HG02610 (cell line): ENCODE measurements at regions not wholly inside any gene's neighbourhood (a gene's known extent, or its start where the extent isn't known, plus 50 kb on each side); places are given as distances from the start of the nearest gene placed in this dataset.

Source experiments
- ATAC-seq: cut with Tn5 transposase; IDR thresholded peaks from one replicate; pipeline ENCODE4 v1.9.1; 2021; ENCODE audit warnings: mild to moderate bottlenecking, moderate library complexity; ENCODE audit not compliant: unreplicated experiment

DNA sequence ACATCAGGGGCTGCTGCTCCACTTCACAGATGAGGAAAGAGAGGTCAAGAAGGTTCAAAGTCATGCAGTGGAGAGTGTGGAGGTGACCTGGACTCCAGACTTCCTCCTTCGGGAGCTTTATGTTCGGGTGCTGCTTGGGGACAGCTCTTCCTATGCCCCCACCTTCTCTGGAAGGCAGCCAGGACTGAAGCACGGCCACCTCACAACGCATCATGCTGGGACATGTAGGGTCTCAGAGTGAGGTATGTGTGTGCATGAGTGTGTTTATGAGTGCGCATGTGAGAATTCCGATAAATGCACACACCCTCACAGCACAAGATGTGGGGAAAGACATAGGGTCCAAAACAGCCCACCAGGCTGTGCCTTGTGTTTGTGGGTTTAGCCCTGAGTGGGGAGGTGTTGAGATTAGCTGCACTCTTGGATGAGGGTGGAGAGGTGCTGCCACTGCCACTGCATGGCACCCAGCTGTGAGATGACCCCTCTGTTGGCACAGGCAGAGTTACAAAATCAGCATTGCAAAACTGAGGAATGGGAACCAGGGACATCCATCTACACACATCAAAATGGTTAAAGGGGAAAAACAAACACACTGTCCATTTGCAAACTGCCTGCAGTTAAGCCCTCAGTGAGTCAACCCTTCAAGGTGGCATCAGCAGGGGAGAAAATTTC, 367.4 kb downstream of the SEC14L1 start:
- no peak for ATAC-seq

DNA sequence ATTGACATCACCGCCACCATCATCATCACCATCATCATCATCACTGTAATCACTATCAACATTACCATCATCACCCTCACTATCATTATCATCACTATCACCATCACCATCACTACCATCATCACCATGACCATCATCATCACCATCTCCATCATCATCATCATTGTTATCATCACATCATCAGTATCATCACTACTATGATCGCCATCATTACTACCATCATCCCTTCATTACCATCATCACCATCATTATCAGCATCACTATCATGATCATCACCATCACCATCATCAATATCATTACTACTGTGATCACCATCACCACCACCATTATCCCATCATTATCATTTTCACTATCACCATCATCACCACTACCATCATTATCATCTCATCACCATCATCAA, 368.3 kb downstream of the SEC14L1 start:
- ATAC-seq: no peak

DNA sequence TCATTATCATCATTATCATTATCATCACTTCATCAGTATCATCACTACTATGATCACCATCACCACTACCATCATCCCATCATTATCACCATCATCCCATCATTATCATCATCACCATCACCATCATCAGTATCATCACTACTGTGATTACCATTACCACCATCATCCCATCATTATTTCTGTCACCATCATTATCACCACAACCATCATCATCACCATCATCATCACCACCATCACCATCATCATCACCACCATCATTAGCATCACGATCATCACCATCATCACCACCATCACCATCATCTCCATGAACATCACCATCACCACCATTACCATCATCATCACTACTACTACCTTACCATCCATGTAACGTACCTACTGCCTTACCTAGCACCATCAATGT, 368.8 kb downstream of the SEC14L1 start:
- no peak for ATAC-seq

DNA sequence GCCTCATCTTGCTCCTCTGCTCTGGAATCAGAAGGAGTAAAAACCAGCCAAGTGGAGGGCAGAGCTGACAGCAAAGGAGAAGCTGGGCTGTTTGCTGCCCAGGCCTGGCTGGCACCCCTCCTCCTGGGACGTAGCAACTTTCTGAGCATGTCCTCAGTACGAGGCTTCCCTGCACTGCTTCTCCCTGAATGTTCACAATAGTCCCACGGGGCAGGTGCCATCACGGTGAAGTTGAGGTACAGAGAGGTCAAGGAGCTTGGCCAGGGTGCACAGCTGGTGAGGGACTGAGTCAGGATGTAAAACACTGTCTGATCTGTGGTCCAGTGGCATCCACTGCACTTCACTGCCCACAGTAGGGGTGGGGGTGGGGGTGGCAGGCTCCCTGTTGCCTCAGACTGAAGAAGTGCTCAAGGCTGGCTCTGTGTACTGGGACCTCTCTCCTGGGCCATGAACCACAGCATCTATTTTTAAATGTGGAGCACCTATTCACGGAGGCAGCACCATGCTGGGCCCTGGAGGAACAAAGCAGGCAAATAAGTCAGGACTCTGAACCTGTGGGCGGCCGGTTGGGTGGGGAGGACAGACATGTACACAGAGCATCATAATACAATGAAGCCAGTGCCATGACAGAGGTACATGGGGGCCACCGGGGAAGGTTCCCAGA, 369.5 kb downstream of the SEC14L1 start:
- ATAC-seq: no peak

DNA sequence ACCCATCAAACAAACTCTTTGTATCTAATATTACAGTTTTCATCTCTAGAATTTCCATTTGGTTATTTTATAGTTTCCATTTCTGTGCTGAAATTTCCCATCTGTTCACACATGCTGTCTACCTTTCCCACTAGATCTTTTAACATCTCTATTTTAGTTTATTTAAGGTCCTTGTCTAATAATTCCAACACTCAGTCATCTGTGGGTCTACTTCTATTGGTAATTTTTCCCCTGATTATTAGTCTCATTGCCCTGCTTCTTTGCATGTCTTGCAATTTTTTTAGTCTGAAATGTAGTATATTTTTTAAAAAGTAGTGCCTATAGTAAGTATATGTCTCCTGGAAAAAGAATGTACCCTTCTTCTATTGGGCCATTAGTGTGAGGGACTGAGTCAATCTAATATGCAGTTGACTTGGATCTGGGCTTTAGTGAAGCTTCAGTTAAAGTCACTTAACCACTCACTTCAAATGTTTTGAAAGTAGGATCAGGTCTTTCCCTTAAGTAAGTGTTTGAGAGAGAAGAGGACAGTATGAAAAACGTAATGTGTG, 370.8 kb downstream of the SEC14L1 start:
- no peak for ATAC-seq

DNA sequence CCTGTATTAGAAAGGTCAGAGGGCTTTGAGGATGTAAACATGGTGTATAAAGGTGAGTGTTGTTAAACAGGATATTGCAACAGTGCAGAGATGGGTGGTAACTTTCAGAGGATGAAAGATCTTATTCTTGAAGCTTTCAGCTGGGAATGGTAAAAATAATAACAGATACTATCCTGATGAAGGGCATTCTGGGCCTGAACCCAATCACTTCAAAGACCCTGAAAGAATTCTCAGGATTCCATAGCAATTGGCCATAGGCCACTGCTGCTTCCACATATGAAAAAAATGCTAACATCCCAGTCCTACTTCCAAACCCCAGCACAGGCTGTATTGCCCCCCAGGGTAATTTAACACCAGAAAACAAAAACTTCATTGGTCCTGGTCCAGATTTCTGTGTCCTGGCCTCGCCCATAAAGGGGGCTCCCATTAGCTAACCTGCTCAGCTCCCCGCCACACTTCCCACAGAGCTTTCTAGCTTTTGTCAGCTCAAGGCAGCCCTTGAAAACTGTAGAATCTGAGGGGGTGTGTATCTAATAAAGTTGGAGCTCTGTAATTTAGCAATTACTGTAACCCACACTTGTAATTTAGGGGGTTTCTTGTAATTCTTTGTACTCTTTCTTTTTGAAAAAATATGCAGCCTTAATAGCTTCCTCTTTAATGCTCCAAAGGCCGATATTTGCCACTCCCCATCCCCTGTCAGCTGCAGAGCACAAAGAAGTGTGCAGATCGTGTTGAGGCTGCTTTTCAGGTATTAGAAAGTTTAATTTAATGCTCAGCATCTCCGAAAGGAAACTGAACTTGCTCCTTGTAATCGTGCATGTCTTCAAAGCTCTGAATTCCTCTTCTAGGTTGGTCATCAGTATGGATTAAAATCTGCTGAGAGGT, 371.5 kb downstream of the SEC14L1 start:
- no peak for ATAC-seq

DNA sequence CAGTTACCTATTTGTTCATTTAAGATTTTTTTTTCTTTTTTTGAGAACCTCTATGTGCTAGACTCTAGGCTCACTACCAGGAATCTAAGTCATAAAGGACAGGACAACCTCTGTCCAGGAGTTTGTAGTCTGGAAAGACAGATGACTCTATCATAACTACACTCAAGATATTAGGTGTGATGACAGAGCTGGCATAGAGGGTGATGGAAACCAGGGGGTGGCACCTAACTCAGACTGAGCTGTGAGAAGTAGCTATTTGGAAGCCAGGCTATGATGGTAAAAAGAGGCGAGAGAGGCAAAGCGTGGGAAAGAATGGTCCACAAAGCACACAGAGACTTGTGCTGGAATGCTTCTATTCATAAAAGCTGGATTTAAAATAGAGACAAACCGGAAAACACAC, 372.3 kb downstream of the SEC14L1 start:
- no peak for ATAC-seq

DNA sequence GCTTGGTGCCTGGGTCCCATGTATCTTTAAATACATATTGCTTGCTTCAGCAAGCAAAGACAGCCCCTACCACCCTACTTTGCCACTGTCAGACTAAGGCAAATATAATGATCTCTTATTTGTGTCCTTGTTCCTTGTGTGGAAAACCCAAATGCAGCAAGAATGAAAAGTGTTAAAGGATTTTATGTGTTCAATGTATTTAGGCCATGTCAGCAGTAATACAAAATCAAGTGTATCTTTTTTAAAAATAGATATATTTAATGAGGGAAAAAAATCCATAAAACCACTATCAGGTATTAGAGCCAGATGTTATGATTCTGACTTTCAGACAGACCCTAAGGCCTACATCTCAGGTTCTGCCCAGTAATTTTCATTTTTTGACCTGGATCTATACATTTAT, 374.5 kb downstream of the SEC14L1 start:
- no peak for ATAC-seq

DNA sequence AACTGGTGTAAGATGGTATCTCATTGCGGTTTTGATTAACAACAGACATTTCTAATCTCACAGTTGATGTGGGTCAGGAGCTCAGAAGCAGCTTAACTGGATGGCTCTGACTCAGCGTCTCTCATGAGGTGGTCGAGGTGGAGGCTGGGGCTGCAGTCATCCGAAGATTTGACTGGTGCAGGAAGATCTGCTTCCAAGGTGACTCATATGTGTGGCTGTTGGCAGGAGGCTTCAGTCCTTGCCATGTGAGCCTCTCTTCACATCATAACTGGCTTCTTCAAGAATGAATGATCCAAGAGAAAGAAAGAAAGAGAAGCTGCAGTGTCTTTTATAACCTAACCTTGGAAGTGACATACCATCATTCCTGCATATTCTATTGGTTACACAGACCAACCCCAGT, 376.1 kb downstream of the SEC14L1 start:
- no peak for ATAC-seq

DNA sequence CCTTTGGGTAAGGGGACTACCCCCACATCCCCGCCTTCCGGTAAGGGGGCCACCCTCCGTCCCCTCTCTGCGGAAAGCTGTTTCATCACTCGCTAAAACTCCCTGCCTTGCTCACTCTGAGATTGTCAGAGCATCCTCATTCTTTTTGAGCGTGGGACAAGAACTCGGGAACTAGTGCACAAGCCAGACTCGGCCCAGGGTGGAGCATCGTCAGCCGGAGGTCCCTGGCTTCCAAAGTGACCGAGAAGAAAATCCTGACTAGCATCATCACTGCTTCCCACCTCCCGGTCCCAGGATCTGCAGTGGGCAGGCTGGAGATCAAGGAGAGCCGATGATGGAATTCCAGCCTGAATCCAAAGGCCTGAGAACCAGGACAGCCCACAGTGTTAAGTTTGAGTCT, 380.3 kb downstream of the SEC14L1 start:
- no peak for ATAC-seq

DNA sequence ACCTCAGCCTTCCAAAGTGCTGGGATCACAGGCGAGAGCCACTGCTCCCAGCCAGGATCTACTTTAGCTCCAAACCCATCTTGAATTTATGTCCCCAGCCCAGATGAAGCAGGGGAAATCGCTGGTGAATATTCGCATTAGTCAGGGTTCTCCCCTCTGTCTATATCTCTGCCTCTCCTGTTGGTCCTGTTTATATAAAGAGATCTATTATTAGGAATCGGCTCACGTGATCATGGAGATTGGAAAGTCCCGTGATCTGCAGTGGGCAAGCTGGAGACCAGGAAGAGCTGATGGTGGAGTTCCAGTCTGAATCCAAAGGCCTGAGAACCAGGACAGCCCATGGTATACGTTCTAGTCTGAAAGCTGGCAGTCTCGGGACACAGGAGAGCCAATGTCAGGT, 382.8 kb downstream of the SEC14L1 start:
- no peak for ATAC-seq

DNA sequence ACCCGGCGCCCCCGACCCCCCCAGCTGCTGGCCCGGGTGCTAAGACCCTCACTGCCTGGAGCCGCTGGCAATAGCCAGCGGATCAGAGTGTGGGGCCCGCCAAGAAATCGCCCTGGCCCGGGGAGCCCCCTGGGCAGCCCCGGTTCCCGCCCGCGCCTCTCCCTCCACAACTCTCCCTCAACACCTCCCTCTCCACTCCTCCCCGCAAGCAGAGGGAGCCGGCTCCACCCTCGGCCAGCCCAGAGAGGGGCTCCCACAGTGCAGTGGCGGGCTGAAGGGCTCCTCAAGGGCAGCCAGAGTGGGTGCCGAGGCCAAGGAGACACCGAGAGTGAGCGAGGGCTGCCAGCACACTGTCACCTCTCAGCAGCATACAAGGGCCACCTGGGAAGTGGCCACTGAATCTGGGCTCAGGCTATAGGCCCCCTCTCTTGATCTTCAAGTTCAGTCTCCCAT, 385.5 kb downstream of the SEC14L1 start:
- ATAC-seq: no peak

DNA sequence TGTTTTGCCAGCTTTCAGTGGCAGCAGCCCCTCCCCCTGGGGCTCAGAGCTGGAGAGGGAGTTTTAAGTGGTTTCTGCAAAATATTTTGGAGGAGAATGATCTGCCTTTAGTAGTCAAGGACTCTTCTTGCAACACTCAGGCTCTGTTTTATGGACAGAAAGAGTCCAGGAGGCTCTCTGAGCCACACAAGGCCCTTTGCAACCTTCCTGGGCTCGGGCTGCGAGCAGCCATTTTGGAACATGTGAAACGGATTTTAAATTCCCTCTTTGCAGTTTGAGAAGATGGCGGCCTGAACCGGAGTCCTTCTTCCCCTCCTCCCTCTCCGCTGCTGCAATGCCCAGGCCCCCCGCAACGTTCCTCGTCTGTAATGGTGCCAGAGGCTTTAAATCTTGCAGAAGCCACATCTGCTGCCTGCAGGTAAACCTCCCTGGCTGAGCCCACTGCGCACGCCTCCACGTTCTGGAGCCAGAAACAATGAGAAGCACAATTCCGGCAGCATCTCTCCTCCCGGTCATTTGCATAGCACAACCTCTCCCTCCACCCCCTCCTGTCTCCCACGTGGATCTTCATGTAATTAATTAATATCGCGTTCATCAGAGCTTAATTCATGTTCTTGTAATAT, 386.1 kb downstream of the SEC14L1 start:
- ATAC-seq: no peak

DNA sequence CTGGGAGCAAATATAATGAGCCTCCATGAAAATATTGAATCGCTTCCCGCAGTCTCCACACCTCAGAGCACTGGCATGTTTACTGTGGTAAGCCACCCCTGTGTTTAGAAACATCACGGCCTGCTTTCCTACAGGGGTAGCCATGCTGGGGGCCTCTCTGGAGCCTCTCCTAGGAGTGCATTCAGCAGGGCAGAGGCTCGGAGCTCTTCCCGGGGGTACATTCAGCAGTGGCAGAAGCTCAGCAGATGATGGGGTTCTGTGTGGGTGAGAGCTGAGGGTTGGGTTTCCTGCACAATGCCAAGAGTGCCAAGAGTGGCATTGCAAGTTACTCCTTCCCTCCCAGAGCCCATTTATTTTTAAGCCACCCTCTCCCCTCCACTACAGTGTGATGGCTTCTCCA, 386.6 kb downstream of the SEC14L1 start:
- ATAC-seq: no peak

DNA sequence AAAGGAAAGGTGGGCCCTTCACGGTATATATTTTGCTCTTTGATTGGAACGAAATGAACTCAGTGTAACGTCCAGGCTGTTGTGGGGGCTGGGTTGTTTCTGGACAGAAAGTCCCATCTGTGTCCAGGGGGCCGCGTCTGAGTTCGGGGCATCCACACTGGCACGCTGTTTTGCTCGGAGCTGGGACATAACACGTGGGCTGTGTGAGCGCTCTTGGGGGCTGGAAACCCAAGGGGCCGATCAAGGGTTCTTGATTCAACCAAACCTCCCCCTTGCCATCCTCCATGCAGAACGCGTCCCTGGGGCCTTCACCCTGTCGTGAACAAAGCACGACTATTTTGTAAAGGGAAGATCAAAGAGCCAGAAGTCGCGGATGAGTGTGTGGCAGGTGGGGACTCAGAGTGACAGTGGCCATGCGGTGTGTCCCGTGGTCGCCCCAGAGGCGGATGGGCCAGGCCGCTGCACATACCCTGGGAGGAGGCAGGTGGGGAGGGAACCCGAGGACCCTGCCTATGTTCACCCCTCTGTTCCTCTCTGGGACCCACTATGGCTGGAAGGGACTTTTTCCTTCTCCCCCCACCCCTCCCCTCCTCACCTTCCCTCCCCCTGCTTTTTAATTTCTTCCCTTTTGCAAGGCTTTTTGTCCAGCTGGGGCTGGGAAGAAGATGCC, 387.2 kb downstream of the SEC14L1 start:
- ATAC-seq: no peak

DNA sequence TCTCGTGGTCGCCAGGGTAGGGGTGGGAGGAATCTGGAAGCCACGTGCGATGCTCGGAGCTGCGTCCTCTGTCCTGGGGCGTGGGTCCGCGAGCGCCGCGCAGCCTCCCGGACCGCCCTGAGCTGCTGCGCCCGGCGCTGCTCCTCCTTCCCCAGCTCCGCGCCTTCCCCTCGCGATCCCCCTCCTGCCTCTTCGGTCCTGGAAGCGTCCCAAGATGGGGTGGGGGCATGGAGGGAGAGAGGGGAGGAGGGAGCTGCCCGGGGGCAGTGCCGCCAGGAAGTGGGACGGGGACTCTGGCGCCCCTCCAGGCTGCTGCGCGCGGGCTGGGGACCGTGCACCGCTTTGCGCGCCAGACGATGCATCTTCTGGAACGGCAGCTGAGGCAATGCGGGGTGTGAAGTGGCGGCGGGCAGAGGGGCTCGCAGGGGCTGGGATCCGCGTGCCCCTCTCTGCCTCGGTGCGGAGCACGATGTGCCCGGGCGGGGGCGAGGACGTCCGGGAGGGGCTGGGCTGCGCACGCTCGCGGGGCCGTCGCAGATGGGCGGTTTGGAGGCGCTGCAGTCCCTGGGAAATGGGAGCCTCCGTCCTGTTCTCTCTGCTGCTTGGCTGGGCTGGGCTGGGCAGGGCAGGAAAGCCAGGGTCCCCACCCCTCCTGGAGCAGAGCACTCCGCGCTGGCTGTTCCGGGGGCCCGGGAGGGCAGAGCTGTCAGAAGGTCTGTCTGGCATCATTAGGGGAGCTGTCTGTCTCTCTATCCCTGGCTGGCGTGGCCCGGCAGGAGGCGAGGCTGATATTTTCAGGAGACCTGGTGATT, 388.0 kb downstream of the SEC14L1 start:
- ATAC-seq: no peak

DNA sequence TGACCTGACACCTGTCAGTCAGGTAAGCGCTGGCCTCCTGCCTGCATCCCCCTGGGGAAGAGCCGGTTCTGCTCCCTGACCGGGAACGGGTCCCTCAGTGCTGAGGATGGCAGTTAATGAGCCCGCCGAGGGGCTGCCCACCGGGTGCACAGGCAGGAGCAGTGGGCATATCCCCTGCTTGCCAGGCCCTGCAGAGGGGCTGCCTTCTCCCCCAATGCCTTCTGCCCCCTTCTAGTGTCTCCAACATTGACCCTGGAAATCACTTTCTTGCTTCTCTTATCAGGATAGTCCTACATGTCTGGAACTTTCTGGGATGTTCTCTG, 388.5 kb downstream of the SEC14L1 start:
- ATAC-seq: no peak

DNA sequence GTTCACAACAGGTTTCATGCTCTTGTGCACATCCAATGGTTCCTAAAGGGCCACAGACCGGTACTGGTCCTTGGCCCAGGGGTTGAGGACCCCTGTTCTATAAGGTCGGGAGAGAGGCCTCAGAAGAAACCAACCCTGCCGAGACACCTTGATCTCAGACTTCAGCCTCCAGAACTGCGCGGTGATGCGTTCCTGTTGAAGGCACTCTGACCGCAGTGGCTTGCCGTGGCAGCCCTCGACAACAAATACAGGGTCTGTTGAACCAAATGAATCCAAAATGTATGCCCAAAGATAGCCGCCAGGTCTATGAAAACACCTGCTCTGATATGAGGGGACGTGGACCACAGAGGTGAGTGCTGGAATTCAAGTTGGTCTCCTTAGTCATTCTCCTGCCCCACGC, 389.8 kb downstream of the SEC14L1 start:
- no peak for ATAC-seq

DNA sequence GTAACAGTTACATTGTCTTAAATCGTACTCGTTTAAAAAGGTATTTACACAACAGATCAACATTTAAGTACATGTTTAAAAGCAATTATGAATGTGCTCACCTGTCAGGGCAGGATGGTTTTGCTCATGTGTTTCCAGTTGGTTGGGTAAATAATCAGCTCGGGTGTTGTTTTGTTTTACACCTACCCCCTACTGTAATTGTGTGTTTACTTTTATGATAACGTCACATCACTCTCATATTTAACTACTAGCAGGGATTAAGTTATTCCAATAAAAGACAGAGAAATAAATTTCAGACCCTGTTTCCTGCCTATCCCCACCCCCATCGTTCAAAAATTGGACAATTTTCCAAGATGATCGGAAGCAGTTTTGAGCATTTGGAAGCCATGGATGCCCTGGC, 390.2 kb downstream of the SEC14L1 start:
- no peak for ATAC-seq

DNA sequence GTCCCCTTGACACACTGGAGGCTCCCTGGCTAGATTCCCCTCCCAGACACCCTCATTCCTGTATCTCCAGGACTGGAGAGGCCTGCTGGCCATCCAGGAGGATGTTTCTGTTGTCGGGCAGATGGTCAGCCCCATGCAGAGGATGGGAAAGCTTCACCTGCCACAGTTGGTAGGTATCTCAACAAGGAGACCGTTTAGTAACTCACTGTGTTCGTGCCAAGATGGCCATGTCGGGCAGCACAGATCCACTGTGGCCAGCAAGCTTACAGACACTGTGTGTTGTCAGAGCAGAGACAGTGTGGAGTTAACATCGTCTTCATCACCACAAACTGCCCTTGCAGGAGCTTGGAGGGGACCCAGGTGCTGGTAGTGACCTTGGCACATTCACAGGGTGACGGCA, 390.9 kb downstream of the SEC14L1 start:
- no peak for ATAC-seq
